OCI-LY3 (cell line): ENCODE measurements at regions not wholly inside any gene's neighbourhood (a gene's known extent, or its start where the extent isn't known, plus 50 kb on each side); places are given as distances from the start of the nearest gene placed in this dataset.

ENCODE experiments used
- CTCF ChIP-seq: fragments of 200-600, 300-600 bp; sonication (generic); IDR thresholded peaks from 2 replicates; pipeline ENCODE4 v1.5.1; 2014; ENCODE audit warnings: antibody characterized with exemption, low read length, low read depth
- EZH2phosphoT487 ChIP-seq: fragments of 200-600 bp; shearing (Covaris generic); IDR thresholded peaks from 2 replicates; pipeline ENCODE4 v1.6.1; 2018; ENCODE audit warnings: antibody characterized with exemption, mixed run types, low read depth

- TF ChIP-seq CTCF (no peak), EZH2phosphoT487 (no peak)
Observed at GRCh38 chr6:97757575-97757974, 474.6 kb upstream of the MMS22L start.
